CD14-positive monocyte (primary cell): ENCODE measurements at regions not wholly inside any gene's neighbourhood (a gene's known extent, or its start where the extent isn't known, plus 50 kb on each side); places are given as distances from the start of the nearest gene placed in this dataset.

Source experiments
- DNase-seq, 3 donors: peaks; one replicate each; pipeline ENCODE4 v3.0.0-alpha.2; 2011 to 2022
- H2AFZ ChIP-seq: 2 replicates; pipeline ENCODE4 v1.6.0; 2012; ENCODE audit warnings: mild to moderate bottlenecking, low read depth, low read length, inconsistent platforms; ENCODE audit not compliant: insufficient read depth, poor library complexity, severe bottlenecking
- H3K27ac ChIP-seq, 2 donors: 1 replicate in 1 of 2; 2 replicates in 1 of 2; pipeline ENCODE4 v1.5.1; 2012 to 2013; ENCODE audit warnings: low read length in 2 of 2, control low read depth in 1 of 2, inconsistent platforms in 1 of 2, low read depth in 1 of 2, mild to moderate bottlenecking in 1 of 2
- H3K27me3 ChIP-seq, 2 donors: one replicate each; pipeline versions ENCODE4 v1.6.0 to v1.6.1; 2011 to 2013; ENCODE audit warnings: low read length in 2 of 2; ENCODE audit not compliant: control insufficient read depth in 2 of 2, insufficient read depth in 2 of 2
- H3K36me3 ChIP-seq, 2 donors: replicated peaks in 1 of 2; 1 replicate in 1 of 2; 2 replicates in 1 of 2; pipeline versions ENCODE4 v1.5.1 to v1.6.1; 2012 to 2013; ENCODE audit warnings: low read length in 2 of 2, control low read depth in 1 of 2, inconsistent platforms in 1 of 2, mild to moderate bottlenecking in 1 of 2; ENCODE audit not compliant: insufficient read depth in 2 of 2, control insufficient read depth in 1 of 2
- H3K4me1 ChIP-seq, 2 donors: 1 replicate in 1 of 2; 2 replicates in 1 of 2; pipeline versions ENCODE4 v1.5.1 to v1.6.1; 2012 to 2013; ENCODE audit warnings: low read length in 2 of 2, control low read depth in 1 of 2, inconsistent platforms in 1 of 2, mild to moderate bottlenecking in 1 of 2, moderate library complexity in 1 of 2; ENCODE audit not compliant: insufficient read depth in 2 of 2, control insufficient read depth in 1 of 2
- H3K4me2 ChIP-seq: replicated peaks from 2 replicates; pipeline ENCODE3; 2012; ENCODE audit warnings: low read length, moderate library complexity, mild to moderate bottlenecking; ENCODE audit not compliant: poor library complexity, severe bottlenecking; ENCODE audit errors: extremely low read depth
- H3K4me3 ChIP-seq, 3 experiments: fragments of 200-600 bp in 1 of 3; sonication (generic) in 1 of 3; replicated peaks in 1 of 3; 1 replicate in 2 of 3; 2 replicates in 1 of 3; pipeline ENCODE4 v1.5.1; 2011 to 2013; ENCODE audit warnings: low read length in 3 of 3, mild to moderate bottlenecking in 3 of 3, control low read depth in 2 of 3, low read depth in 2 of 3, inconsistent platforms in 1 of 3, moderate library complexity in 1 of 3
- H3K79me2 ChIP-seq: 2 replicates; pipeline ENCODE4 v1.6.0; 2012; ENCODE audit warnings: mild to moderate bottlenecking, control low read depth, inconsistent platforms, low read length, moderate library complexity; ENCODE audit not compliant: insufficient read depth
- H3K9ac ChIP-seq: 2 replicates; pipeline ENCODE4 v1.6.0; 2017; ENCODE audit warnings: low read length, mild to moderate bottlenecking; ENCODE audit not compliant: insufficient read depth, poor library complexity, severe bottlenecking
- H3K9me3 ChIP-seq, 2 donors: replicated peaks in 1 of 2; 1 replicate in 1 of 2; 2 replicates in 1 of 2; pipeline versions ENCODE4 v1.5.1 to v1.6.1; 2012 to 2013; ENCODE audit warnings: low read length in 2 of 2, control low read depth in 1 of 2; ENCODE audit not compliant: control insufficient read depth in 1 of 2, insufficient read depth in 1 of 2
- H4K20me1 ChIP-seq: 2 replicates; pipeline ENCODE4 v1.6.0; 2012; ENCODE audit warnings: mild to moderate bottlenecking, low read length, control low read depth, moderate library complexity; ENCODE audit not compliant: insufficient read depth
- H3K27ac Mint-ChIP-seq, 7 donors: one replicate each; pipeline ENCODE4 v1.8.0; 2020; ENCODE audit warnings: mild to moderate bottlenecking in 7 of 7, mixed read lengths in 7 of 7, moderate library complexity in 6 of 7, inconsistent platforms in 2 of 7
- H3K27me3 Mint-ChIP-seq, 3 donors: one replicate each; pipeline ENCODE4 v1.8.0; 2021 to 2022; ENCODE audit warnings: low read depth in 3 of 3, mild to moderate bottlenecking in 3 of 3, mixed read lengths in 3 of 3, moderate library complexity in 3 of 3, inconsistent platforms in 1 of 3
- H3K36me3 Mint-ChIP-seq, 2 donors: one replicate each; pipeline ENCODE4 v1.8.0; 2020; ENCODE audit warnings: mixed read lengths in 2 of 2, inconsistent platforms in 1 of 2, mild to moderate bottlenecking in 1 of 2
- H3K4me1 Mint-ChIP-seq: one replicate; pipeline ENCODE4 v1.8.0; 2020; ENCODE audit warnings: mild to moderate bottlenecking, mixed read lengths
- H3K4me3 Mint-ChIP-seq, 2 donors: one replicate each; pipeline ENCODE4 v1.8.0; 2020; ENCODE audit warnings: mild to moderate bottlenecking in 2 of 2, mixed read lengths in 2 of 2, moderate library complexity in 1 of 2
- H3K9me3 Mint-ChIP-seq, 7 donors: one replicate each; pipeline ENCODE4 v1.8.0; 2020 to 2022; ENCODE audit warnings: mixed read lengths in 7 of 7, mild to moderate bottlenecking in 6 of 7, moderate library complexity in 6 of 7, inconsistent platforms in 2 of 7
- whole genome bisulfite sequencing: methylation state at CpG from one replicate; pipeline ENCODE4 v1.1.5; 2013; ENCODE audit warnings: missing lambda C conversion rate; ENCODE audit not compliant: insufficient coverage; 5-methylcytosine and 5-hydroxymethylcytosine counted together
- intact Hi-C, 2 donors: fragments of 100-400 bp; cut with micrococcal nuclease; formaldehyde crosslinking; loops; one replicate each; pipeline versions ENCODE4 v1.15.0 to v1.15.1; 2023
- TF ChIP-seq, protein P1 (sequence below): fragments of 200-600 bp; IDR thresholded peaks from one replicate; pipeline ENCODE4 v1.8.0; 2022; ENCODE audit warnings: antibody characterized with exemption, mild to moderate bottlenecking

GRCh38 chr22:47781427-47782111, 1019.1 kb downstream of the TBC1D22A start:
- H3K36me3 Mint-ChIP-seq = no peaks in the 10 kb centered on the region
- Histone ChIP-seq H3K4me2 (no peak overlapping the region), H3K9me3 (peaks cover 13 to 30% of the 10 kb centered on the region in 2 donors), H3K4me3 (no peak overlapping the region), H3K36me3 (no peaks in the 10 kb centered on the region), H2AFZ (no peak overlapping the region), H3K4me1 (no peaks in the 10 kb centered on the region), H3K27ac (no peak overlapping the region), H3K27me3 (no peaks in the 10 kb centered on the region), H3K79me2 (no peaks in the 10 kb centered on the region), H4K20me1 (no peaks in the 10 kb centered on the region), H3K9ac (no peak overlapping the region)
- no peak overlapping the region for H3K27ac Mint-ChIP-seq
- peaks cover 0 to 5% (median 3%) of the 10 kb centered on the region in 3 donors for H3K27me3 Mint-ChIP-seq
- TF ChIP-seq, protein P1, sequence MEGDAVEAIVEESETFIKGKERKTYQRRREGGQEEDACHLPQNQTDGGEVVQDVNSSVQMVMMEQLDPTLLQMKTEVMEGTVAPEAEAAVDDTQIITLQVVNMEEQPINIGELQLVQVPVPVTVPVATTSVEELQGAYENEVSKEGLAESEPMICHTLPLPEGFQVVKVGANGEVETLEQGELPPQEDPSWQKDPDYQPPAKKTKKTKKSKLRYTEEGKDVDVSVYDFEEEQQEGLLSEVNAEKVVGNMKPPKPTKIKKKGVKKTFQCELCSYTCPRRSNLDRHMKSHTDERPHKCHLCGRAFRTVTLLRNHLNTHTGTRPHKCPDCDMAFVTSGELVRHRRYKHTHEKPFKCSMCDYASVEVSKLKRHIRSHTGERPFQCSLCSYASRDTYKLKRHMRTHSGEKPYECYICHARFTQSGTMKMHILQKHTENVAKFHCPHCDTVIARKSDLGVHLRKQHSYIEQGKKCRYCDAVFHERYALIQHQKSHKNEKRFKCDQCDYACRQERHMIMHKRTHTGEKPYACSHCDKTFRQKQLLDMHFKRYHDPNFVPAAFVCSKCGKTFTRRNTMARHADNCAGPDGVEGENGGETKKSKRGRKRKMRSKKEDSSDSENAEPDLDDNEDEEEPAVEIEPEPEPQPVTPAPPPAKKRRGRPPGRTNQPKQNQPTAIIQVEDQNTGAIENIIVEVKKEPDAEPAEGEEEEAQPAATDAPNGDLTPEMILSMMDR = no peak
- intact Hi-C loops = no loop called here
- H3K9me3 Mint-ChIP-seq = peaks cover 11 to 32% (median 21%) of the 10 kb centered on the region in 7 donors
- no peak overlapping the region for H3K4me3 Mint-ChIP-seq
- 95% methylated on average over 20 of the region's 20 CpGs for WGBS
- H3K4me1 Mint-ChIP-seq = no peaks in the 10 kb centered on the region
- DNase-seq = no peak

- no peaks in the 10 kb centered on the region for H3K36me3 ChIP-seq
- TF ChIP-seq, protein P1 = no peak
- H3K79me2 ChIP-seq = no peaks in the 10 kb centered on the region
- H3K9ac ChIP-seq = no peak overlapping the region
- Mint-ChIP-seq H3K27me3 (peaks cover 1 to 6% (median 3%) of the 10 kb centered on the region in 3 donors), H3K36me3 (no peaks in the 10 kb centered on the region), H3K9me3 (peaks cover 9 to 31% (median 18%) of the 10 kb centered on the region in 7 donors), H3K27ac (no peak overlapping the region), H3K4me1 (no peaks in the 10 kb centered on the region), H3K4me3 (no peak overlapping the region)
- no peaks in the 10 kb centered on the region for H3K4me1 ChIP-seq
- no peak overlapping the region for H3K4me3 ChIP-seq
- no peaks in the 10 kb centered on the region for H4K20me1 ChIP-seq
- intact Hi-C loops = no loop called here
- peaks cover 12 to 26% of the 10 kb centered on the region in 2 donors for H3K9me3 ChIP-seq
- DNase-seq = no peak
- 91% methylated on average over 9 of the region's 12 CpGs for WGBS
- H3K27me3 ChIP-seq = no peaks in the 10 kb centered on the region
- no peak overlapping the region for H3K27ac ChIP-seq
- H2AFZ ChIP-seq = no peak overlapping the region
- H3K4me2 ChIP-seq = no peak overlapping the region
These were observed 1018.6 kb downstream of the TBC1D22A start for GRCh38 chr22:47781024-47781423.
